Endodermal cell (in vitro differentiated cells): ENCODE measurements at regions not wholly inside any gene's neighbourhood (a gene's known extent, or its start where the extent isn't known, plus 50 kb on each side); places are given as distances from the start of the nearest gene placed in this dataset.

Source experiments
- DNase-seq: peaks from one replicate; pipeline ENCODE4 v3.0.0-alpha.2; 2017
- H3K27ac ChIP-seq: 2 replicates; pipeline ENCODE4 v1.5.1; 2013; ENCODE audit warnings: mild to moderate bottlenecking, low read depth, low read length, moderate library complexity
- H3K27me3 ChIP-seq: 2 replicates; pipeline ENCODE4 v1.6.1; 2013; ENCODE audit warnings: mild to moderate bottlenecking, low read length, moderate library complexity; ENCODE audit not compliant: insufficient read depth, control insufficient read depth, poor library complexity, severe bottlenecking
- H3K36me3 ChIP-seq: 2 replicates; pipeline ENCODE4 v1.7.0; 2013; ENCODE audit warnings: mild to moderate bottlenecking, low read length, moderate library complexity; ENCODE audit not compliant: control insufficient read depth, insufficient read depth
- H3K4me1 ChIP-seq: one replicate; pipeline ENCODE4 v1.7.0; 2013; ENCODE audit warnings: low read length; ENCODE audit not compliant: control insufficient read depth, insufficient read depth
- H3K4me3 ChIP-seq: 2 replicates; pipeline ENCODE4 v1.5.1; 2013; ENCODE audit warnings: mild to moderate bottlenecking, low read length, moderate library complexity
- H3K9ac ChIP-seq: 2 replicates; pipeline ENCODE4 v1.6.1; 2013; ENCODE audit warnings: mild to moderate bottlenecking, low read length, moderate library complexity; ENCODE audit not compliant: poor library complexity, severe bottlenecking; ENCODE audit errors: extremely low read depth
- H3K9me3 ChIP-seq: 2 replicates; pipeline ENCODE4 v1.6.1; 2013; ENCODE audit warnings: mild to moderate bottlenecking, low read length, moderate library complexity; ENCODE audit not compliant: control insufficient read depth
- H3K27ac Mint-ChIP-seq: 2 replicates; pipeline ENCODE4 v1.8.0; 2020; ENCODE audit warnings: mixed read lengths
- H3K27me3 Mint-ChIP-seq: 2 replicates; pipeline ENCODE4 v1.8.0; 2021; ENCODE audit warnings: mild to moderate bottlenecking, mixed read lengths; ENCODE audit not compliant: insufficient read depth
- H3K36me3 Mint-ChIP-seq: 2 replicates; pipeline ENCODE4 v1.8.0; 2020; ENCODE audit warnings: low read depth, mixed read lengths
- H3K4me1 Mint-ChIP-seq: 2 replicates; pipeline ENCODE4 v1.8.0; 2020; ENCODE audit warnings: mixed read lengths
- H3K4me3 Mint-ChIP-seq: 2 replicates; pipeline ENCODE4 v1.8.0; 2020; ENCODE audit warnings: mild to moderate bottlenecking, moderate library complexity, mixed read lengths
- H3K9me3 Mint-ChIP-seq: 2 replicates; pipeline ENCODE4 v1.8.0; 2020; ENCODE audit warnings: mild to moderate bottlenecking, mixed read lengths
- CTCF ChIP-seq: fragments of 200-600 bp; sonication (generic); conservative IDR thresholded peaks from 2 replicates; pipeline ENCODE4 v1.5.0; 2021; ENCODE audit warnings: antibody characterized with exemption, mild to moderate bottlenecking
- WGBS, 2 experiments: methylation state at CpG; one replicate each; pipeline versions ENCODE4 v1.1.5 to v1.1.7; 2013; ENCODE audit warnings: missing lambda C conversion rate in 2 of 2, mixed read lengths in 1 of 2; ENCODE audit not compliant: insufficient coverage in 1 of 2, insufficient read length in 1 of 2; 5-methylcytosine and 5-hydroxymethylcytosine counted together

DNA sequence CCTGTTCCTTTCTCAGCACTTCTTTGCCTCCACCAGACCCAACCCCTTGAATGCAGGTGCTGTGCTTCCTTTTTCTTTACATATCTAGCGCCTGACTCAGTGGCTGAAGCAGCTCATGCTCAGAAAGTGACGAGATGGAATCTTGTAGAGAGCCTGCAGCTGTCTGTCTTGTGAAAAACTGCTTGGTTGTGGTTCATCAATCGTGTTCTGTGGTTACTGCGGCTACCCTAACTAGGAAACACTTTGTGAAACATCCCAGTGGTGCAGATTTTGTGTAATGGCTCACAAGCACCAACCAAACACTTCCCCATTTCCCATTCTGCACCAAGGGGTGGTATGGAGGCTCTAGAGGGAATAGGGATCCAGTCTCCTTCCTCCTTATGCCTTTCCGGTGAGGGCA, 307.2 kb upstream of the MMADHC start:
- Histone ChIP-seq H3K9ac (no peak overlapping the region), H3K9me3 (no peaks in the 10 kb centered on the region), H3K27ac (no peak overlapping the region), H3K4me3 (no peak overlapping the region), H3K27me3 (no peaks in the 10 kb centered on the region), H3K36me3 (no peaks in the 10 kb centered on the region), H3K4me1 (peaks cover 4% of the 10 kb centered on the region)
- TF ChIP-seq CTCF: no peak
- peaks cover 19% of the 10 kb centered on the region for H3K4me1 Mint-ChIP-seq
- no peak overlapping the region for H3K27ac Mint-ChIP-seq
- WGBS, 2 experiments: 91 to 100% methylated on average over 2 to 5 of the region's 5 CpGs
- H3K36me3 Mint-ChIP-seq: no peaks in the 10 kb centered on the region
- H3K9me3 Mint-ChIP-seq: no peaks in the 10 kb centered on the region
- H3K27me3 Mint-ChIP-seq: no peaks in the 10 kb centered on the region
- DNase-seq: no peak
- no peak overlapping the region for H3K4me3 Mint-ChIP-seq

- no peaks in the 10 kb centered on the region for H3K27me3 Mint-ChIP-seq
- WGBS, 2 experiments: 100% methylated on average over 1 of the region's 1 CpG; no CpG with 5 or more reads in 1 of the 2 experiments
- no peaks in the 10 kb centered on the region for H3K9me3 Mint-ChIP-seq
- no peak overlapping the region for H3K4me3 Mint-ChIP-seq
- Histone ChIP-seq H3K27ac (no peak overlapping the region), H3K9ac (no peak overlapping the region), H3K27me3 (no peaks in the 10 kb centered on the region), H3K4me1 (peaks cover 4% of the 10 kb centered on the region), H3K4me3 (no peak overlapping the region), H3K36me3 (no peaks in the 10 kb centered on the region), H3K9me3 (no peaks in the 10 kb centered on the region)
- TF ChIP-seq CTCF: no peak
- H3K4me1 Mint-ChIP-seq: peaks cover 14% of the 10 kb centered on the region
- H3K36me3 Mint-ChIP-seq: no peaks in the 10 kb centered on the region
- no peak overlapping the region for H3K27ac Mint-ChIP-seq
- DNase-seq: no peak
Observed at GRCh38 chr2:149894226-149894625, 306.7 kb upstream of the MMADHC start.

DNA sequence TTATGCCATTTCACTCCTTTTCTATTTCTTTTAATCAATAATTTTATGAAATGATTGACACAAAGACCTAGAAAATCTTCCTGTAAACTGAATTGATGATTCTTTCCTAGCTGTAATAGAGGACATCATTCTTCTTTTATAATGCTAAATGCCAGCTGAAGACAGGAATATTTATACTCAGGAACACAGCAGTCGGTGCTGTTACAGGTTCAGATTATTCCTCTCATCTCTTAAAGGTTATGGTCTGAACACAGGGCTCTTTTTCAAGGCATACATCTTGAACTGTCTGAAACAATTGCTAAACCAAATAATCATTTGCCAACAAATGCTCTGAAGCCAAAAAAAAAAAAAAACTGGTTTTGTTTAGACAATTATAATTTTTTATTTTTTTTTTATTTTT, 305.0 kb upstream of the MMADHC start:
- H3K36me3 Mint-ChIP-seq: no peaks in the 10 kb centered on the region
- no peak overlapping the region for H3K9ac ChIP-seq
- no peaks in the 10 kb centered on the region for H3K36me3 ChIP-seq
- H3K27me3 Mint-ChIP-seq: no peaks in the 10 kb centered on the region
- no peak overlapping the region for H3K4me3 Mint-ChIP-seq
- 85 to 100% methylated on average over 1 of the region's 1 CpG for WGBS, 2 experiments
- H3K4me1 ChIP-seq: peaks cover 4% of the 10 kb centered on the region
- TF ChIP-seq CTCF: no peak
- H3K27ac Mint-ChIP-seq: no peak overlapping the region
- peaks cover 5% of the 10 kb centered on the region for H3K4me1 Mint-ChIP-seq
- H3K9me3 Mint-ChIP-seq: no peaks in the 10 kb centered on the region
- no peak for DNase-seq
- H3K4me3 ChIP-seq: no peak overlapping the region
- no peak overlapping the region for H3K27ac ChIP-seq
- no peaks in the 10 kb centered on the region for H3K9me3 ChIP-seq
- no peaks in the 10 kb centered on the region for H3K27me3 ChIP-seq
